ENCODE measurements at regions not wholly inside any gene's neighbourhood (a gene's known extent, or its start where the extent isn't known, plus 50 kb on each side); places are given as distances from the start of the nearest gene placed in this dataset.
"Not testable (repeated sequence)": the region's sequence is repeated elsewhere in the genome, so short reads cannot be mapped to it uniquely, and the experiment has no call there.

DNA sequence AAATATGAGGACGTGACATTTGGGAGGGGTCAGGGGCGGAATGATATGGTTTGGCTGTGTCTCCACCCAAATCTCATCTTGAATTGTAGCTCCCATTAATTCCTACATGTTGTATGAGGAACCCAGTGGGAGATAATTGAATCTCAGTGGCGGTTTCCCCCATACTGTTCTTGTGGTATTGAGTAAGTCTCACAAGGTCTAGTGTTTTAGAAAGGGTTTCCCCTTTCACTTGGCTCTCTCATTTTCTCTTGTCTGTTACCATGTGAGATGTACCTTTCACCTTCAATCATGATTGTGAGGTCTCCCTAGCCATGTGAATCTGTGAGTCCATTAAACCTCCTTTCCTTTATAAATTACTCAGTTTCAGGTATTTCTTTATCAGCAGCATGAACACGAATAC is 663.6 kb upstream of the CHRM3 start:
- H3K27ac ChIP-seq = no peak overlapping the region
- no peak for TF ChIP-seq ZFX (IDR thresholded peaks at IDR 0.05; ENCODE audit: borderline replicate concordance)
- TF ChIP-seq, protein P1, sequence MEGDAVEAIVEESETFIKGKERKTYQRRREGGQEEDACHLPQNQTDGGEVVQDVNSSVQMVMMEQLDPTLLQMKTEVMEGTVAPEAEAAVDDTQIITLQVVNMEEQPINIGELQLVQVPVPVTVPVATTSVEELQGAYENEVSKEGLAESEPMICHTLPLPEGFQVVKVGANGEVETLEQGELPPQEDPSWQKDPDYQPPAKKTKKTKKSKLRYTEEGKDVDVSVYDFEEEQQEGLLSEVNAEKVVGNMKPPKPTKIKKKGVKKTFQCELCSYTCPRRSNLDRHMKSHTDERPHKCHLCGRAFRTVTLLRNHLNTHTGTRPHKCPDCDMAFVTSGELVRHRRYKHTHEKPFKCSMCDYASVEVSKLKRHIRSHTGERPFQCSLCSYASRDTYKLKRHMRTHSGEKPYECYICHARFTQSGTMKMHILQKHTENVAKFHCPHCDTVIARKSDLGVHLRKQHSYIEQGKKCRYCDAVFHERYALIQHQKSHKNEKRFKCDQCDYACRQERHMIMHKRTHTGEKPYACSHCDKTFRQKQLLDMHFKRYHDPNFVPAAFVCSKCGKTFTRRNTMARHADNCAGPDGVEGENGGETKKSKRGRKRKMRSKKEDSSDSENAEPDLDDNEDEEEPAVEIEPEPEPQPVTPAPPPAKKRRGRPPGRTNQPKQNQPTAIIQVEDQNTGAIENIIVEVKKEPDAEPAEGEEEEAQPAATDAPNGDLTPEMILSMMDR (IDR thresholded peaks at IDR 0.05) = no peak

DNA sequence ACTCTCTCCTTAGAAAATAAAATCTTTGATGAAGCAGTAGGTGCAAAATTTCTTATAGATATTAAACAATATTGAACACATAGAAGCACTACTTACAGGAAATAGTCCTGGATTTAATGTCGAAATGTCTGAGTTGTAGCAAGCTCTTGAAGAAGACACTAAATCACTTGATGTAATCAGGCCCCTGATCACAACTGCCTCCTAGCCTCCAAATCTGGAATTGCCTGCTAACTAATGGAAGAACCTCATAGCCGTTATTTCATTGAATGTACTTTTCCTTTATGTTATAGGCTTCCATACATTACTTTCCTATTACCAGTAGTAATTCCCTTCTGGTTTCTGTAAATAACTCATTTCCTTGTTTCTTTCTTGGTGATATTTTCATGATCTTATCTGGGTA is 675.7 kb upstream of the CHRM3 start:
- TF ChIP-seq ZFX (IDR thresholded peaks at IDR 0.05; ENCODE audit: borderline replicate concordance) = no peak
- TF ChIP-seq, protein P1 (IDR thresholded peaks at IDR 0.05) = peak; percentile 43
- no peak overlapping the region for H3K27ac ChIP-seq

DNA sequence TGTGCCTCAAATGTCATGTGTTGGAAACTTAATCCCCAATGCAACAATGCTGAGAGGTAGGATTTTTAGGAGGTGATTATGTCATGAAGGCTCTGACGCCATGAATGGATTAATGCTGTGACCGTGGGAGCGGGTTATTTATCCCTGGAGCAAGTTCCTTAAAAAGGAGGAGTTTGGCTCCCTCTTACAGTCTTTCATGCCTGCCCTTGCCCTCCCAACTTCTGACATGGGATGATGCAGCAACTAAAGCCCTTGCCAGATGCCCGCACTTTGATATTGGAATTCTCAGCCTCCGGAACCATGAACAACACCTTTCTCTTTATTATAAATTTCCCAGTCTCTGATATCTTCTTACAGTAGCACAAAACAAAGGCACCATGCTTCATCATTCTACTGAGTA is 685.3 kb upstream of the CHRM3 start:
- TF ChIP-seq, protein P1 (IDR thresholded peaks at IDR 0.05) = no peak
- no peak for TF ChIP-seq ZFX (IDR thresholded peaks at IDR 0.05; ENCODE audit: borderline replicate concordance)
- H3K27ac ChIP-seq = no peak overlapping the region

DNA sequence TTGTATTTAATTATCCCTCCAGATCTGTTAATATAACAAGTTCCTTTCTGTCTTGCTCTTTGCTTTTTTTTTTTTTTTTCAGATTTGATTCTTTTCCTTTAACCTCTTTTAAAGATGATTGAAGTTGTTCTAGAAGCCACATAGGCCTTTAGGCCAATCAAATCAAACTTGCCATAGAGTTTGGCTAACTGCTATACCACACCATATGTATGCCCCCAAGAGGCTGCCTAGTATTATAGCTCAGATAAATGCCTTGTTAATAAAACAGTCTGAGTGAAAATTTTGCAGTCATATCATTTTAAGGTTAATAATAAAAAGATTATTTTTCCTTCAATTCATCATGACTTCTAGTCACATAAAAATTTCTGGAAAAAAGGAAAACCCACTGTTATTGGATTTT is 696.0 kb upstream of the CHRM3 start:
- TF ChIP-seq, protein P1 (IDR thresholded peaks at IDR 0.05) = no peak
- TF ChIP-seq ZFX (IDR thresholded peaks at IDR 0.05; ENCODE audit: borderline replicate concordance) = no peak
- H3K27ac ChIP-seq = no peak overlapping the region

DNA sequence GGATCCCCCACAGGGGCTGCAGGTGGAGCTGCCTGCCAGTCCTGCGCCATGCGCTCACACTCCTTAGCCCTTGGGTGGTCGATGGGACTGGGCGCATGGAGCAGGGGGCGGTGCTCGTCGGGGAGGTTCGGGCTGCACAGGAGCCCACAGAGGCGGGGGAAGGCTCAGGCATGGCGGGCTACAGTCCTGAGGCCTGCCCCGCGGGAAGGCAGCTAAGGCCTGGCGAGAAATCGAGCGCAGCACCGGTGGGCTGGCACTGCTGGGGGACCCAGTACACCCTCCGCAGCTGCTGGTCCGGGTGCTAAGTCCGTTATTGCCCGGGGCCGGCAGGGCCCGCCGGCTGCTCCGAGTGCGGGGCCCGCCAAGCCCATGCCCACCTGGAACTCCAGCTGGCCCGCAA is 701.8 kb upstream of the CHRM3 start:
- H3K27ac ChIP-seq = not testable (repeated sequence)

DNA sequence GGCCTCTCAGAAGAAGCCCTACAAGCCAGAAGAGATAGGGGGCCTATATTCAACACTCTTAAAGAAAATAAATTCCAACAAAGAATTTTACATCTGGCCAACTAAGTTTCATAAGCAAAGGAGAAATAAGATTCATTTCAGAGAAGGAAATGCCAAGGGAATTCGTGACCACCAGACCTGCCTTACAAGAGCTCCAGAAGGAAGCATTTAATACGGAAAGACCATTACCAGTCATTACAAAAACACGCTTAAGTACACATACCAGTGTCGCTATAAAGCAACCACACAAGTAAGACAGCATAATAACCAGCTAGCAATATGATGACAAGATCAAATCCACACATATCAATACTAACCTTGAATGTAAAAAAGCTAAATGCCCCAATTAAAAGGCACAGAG is 704.9 kb upstream of the CHRM3 start:
- TF ChIP-seq ZFX (IDR thresholded peaks at IDR 0.05; ENCODE audit: borderline replicate concordance) = no peak
- TF ChIP-seq, protein P1 (IDR thresholded peaks at IDR 0.05) = no peak
- H3K27ac ChIP-seq = no peak overlapping the region

DNA sequence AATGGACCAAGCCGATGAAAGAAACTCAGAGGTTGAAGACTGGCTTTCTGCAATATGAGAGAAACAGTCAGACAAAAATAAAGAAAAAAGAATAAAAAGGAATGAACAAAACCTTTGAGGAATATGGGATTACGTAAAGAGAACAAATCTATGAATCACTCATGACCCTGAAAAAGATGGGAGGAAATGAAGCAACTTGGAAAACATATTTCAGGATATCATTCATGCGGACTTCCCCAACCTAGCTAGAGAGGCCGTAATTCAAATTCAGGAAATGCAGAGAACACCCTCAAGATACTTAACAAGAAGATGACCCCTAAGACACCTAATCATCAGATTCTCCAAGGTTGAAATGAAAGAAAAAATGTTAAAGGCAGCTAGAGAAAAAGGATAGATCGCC is 705.3 kb upstream of the CHRM3 start:
- TF ChIP-seq ZFX (IDR thresholded peaks at IDR 0.05; ENCODE audit: borderline replicate concordance) = no peak
- TF ChIP-seq, protein P1 (IDR thresholded peaks at IDR 0.05) = no peak

DNA sequence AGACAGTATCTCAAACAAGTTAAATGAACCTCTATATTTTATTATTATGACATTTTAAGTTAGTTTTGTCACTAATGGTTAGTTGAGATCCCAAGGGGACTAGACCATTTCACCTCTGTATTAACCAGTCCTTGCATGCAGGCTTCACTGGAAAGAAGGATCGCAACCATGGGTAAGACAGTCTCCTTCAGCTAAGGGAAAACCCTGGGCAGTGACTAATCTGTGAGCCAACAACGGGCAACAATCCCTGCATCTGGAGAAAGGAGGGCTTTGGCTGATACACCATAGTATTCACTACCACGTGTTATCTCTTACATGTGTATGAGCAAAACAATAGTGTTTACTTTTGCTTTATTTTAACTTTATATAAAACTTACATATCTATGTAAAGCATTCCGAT is 708.8 kb upstream of the CHRM3 start:
- H3K27ac ChIP-seq = no peak overlapping the region
- TF ChIP-seq, protein P1 (IDR thresholded peaks at IDR 0.05) = no peak
- no peak for TF ChIP-seq ZFX (IDR thresholded peaks at IDR 0.05; ENCODE audit: borderline replicate concordance)

More for the DNA sequence above, 705.3 kb upstream of the CHRM3 start:
- H3K27ac ChIP-seq = no peak overlapping the region

All from 22Rv1 (cell line).